C4-2B (cell line): ENCODE measurements at regions not wholly inside any gene's neighbourhood (a gene's known extent, or its start where the extent isn't known, plus 50 kb on each side); places are given as distances from the start of the nearest gene placed in this dataset.

Experiments
- H3K27ac ChIP-seq: fragments of 450-650 bp; 2 replicates; pipeline ENCODE4 v1.5.1; 2017
- CTCF ChIP-seq: fragments of 450-650 bp; conservative IDR thresholded peaks from 2 replicates; pipeline ENCODE4 v1.5.1; 2017; ENCODE audit warnings: mild to moderate bottlenecking
- ZFX ChIP-seq: fragments of 450-650 bp; IDR thresholded peaks from 2 replicates; pipeline ENCODE4 v1.6.1; 2017

DNA sequence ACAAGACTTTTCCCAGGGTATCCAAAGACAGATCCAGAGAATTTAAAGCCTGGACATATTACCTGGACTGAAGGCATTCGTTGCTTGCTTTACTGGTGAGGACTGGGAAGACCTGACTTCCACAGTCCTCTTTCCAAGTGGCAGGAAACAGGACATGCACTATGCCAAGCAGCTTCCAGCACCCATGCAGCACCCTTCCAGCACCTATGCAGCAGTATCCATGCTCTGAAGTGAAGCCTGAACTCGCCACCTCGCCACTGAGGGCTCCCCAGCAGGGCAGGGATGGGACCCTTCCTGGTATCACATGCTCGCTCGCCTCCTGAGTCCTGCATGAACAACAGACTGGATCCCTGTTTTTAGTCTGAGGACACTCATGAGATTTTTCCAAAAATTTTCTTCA lies 189.9 kb upstream of the KLF14 start:
- TF ChIP-seq ZFX (no peak), CTCF (no peak)
- H3K27ac ChIP-seq: peak overlapping the region; percentile 33; the same call in 1 of the 2 replicates

GRCh38 chr7:130925136-130925794 lies 191.3 kb upstream of the KLF14 start:
- peak overlapping the region; percentile 66 for H3K27ac ChIP-seq
- TF ChIP-seq ZFX (no peak), CTCF (no peak)

DNA sequence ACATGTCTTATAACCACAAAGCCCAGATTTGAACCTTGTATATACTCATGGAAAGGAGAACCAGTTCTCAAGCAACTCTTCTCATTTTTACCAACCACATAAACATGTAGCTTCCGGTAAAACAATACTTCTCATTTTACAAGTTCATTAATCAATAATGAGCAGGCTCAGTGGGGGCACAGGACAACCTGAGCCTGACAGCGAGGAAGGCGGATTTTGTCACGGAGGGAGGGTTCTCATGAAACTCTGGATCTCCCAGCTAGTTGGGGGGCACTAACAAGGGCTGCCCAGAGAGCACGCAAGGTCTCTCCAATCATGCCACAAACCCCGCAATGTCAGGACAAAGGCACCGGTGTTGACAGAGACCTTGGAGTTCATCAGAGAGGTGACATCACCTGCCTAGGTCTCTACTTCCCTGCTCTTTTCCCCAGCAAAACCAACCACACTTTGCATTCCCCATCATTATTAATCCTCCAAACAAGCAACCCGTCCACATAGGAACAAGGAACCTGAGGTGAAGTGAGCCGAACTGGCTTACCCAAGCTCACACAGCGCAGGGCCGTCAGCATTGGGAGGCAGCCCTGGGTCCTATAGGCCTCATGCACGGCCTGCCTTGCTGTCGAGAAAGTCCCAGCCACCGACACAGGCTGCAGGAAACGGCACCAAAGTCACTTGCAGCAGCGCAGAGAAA lies 192.1 kb upstream of the KLF14 start:
- no peak for TF ChIP-seq ZFX
- peak overlapping the region; percentile 66 for H3K27ac ChIP-seq

DNA sequence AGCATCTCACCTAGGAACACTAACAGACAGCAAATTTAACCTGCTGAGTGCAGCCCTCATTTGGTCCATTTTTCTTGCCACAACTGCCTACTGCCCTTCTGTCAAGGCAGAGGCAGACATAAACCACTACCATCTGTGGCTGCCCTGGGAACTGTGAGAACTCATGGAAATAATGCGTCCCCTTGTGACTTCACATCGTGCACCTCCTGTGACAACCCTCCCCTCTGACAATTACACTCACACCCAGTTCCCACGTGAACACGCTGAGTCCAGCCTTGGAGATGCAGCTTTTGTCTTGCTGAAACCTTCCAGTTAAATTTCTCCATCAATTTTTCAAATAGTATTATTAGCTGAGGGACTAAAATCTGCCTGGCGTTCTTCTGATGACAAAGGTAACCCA lies 193.1 kb upstream of the KLF14 start:
- TF ChIP-seq CTCF (no peak), ZFX (no peak)
- peak overlapping the region; percentile 66 for H3K27ac ChIP-seq

DNA sequence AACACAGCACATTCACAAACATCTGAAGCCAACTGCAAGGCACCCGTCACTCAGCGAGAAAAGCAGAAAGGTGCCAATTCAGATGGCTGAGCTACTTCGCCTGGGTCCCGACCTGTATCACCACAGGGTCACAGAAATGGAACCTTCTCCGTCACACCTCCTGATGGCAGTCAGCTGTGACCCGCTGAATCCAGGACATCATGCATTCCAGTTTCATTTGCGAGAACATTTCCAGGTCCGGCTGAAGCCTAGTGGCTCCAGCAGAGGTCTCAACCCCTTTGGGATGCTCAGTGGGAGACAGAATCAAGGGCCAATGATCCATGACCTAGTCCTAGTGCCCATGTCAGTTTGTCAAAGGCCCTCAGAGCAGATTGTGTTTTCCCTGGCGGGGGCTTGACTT lies 193.6 kb upstream of the KLF14 start:
- no peak overlapping the region for H3K27ac ChIP-seq

GRCh38 chr7:130929896-130930659 lies 196.1 kb upstream of the KLF14 start:
- H3K27ac ChIP-seq: peak overlapping the region; percentile 63
- no peak for TF ChIP-seq ZFX
- TF ChIP-seq CTCF: no peak

More for the DNA sequence above, 193.6 kb upstream of the KLF14 start:
- no peak for TF ChIP-seq ZFX
- no peak for TF ChIP-seq CTCF

DNA sequence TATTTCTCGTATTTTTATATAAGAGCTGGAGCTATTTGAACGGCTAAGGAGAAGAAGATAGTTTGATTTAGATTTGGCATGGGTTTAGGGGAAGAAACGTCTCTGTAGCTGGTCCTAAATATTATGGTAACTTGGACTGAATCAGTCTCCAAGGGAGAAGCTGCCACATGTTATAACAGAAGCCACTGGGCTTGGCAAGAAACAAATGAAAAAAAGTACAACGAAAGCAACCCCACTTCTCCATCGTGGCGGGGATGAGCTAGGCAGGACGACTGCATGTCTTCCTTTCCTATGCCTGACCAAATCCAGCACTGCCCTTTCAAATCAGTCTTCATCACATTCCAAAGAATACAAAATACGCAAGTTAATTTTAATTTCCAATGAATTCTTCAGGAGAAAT lies 196.7 kb upstream of the KLF14 start:
- TF ChIP-seq ZFX (no peak), CTCF (no peak)
- H3K27ac ChIP-seq: peak overlapping the region; percentile 63; the same call in 1 of the 2 replicates
